HAP-1 (cell line): ENCODE measurements at regions not wholly inside any gene's neighbourhood (a gene's known extent, or its start where the extent isn't known, plus 50 kb on each side); places are given as distances from the start of the nearest gene placed in this dataset.
A peak's percentile ranks its signal among the peaks of the same experiment; 100 is the strongest.

ENCODE experiments used
- DNase-seq, 2 experiments: peaks; one replicate each; pipeline ENCODE4 v3.0.0-alpha.2; 2016 to 2020; ENCODE audit warnings: low spot score in 2 of 2
- H3K27me3 ChIP-seq: fragments of 250-450 bp; sonication (Bioruptor Pico); 2 replicates; pipeline ENCODE4 v1.5.1; 2020; ENCODE audit warnings: low read depth, mild to moderate bottlenecking, moderate library complexity
- H3K36me3 ChIP-seq: fragments of 250-450 bp; sonication (Bioruptor Pico); replicated peaks from 2 replicates; pipeline ENCODE4 v1.5.1; 2020; ENCODE audit warnings: mild to moderate bottlenecking
- H3K4me1 ChIP-seq: fragments of 250-450 bp; sonication (Bioruptor Pico); 2 replicates; pipeline ENCODE4 v1.5.1; 2020; ENCODE audit warnings: mild to moderate bottlenecking
- H3K4me3 ChIP-seq: fragments of 250-450 bp; sonication (Bioruptor Pico); 2 replicates; pipeline ENCODE4 v1.5.1; 2020; ENCODE audit warnings: mild to moderate bottlenecking, moderate library complexity
- H3K9me3 ChIP-seq: fragments of 250-450 bp; sonication (Bioruptor Pico); 2 replicates; pipeline ENCODE4 v1.5.1; 2020; ENCODE audit warnings: mild to moderate bottlenecking, moderate library complexity
- in situ Hi-C: fragments of 300-500 bp; cut with MboI; formaldehyde crosslinking; loops from 3 replicates; pipeline ENCODE4 v1.14.3; 2020; ENCODE audit warnings: low sequenced_read_pairs, inconsistent platforms, mixed read lengths

DNA sequence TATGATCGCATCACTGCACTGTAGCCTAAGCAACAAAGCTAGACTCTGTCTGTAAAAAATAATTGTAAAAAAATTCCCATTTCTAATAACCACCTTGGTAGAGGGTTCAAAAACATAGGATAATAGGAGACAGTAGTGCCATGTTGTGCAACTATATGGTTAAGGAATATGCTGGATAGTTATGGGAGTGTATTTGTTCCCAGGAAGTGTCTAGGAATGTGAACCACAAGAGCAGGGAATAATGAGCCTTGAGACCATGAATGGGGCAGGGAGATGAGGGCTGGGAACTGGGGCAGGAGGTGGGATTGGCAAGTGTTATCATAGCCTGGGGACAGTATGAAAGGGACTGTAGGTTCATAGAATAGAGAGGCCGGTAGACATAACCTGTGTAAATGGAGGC is 50.4 kb downstream of the RUSC2 start:
- Histone ChIP-seq H3K4me1 (no peaks in the 10 kb centered on the region), H3K9me3 (peaks cover 3% of the 10 kb centered on the region; the same call in 1 of the 2 replicates), H3K4me3 (no peak overlapping the region), H3K36me3 (no peaks in the 10 kb centered on the region), H3K27me3 (no peaks in the 10 kb centered on the region)
- DNase-seq = no peak
- in situ Hi-C loops = loop anchor here (25.0 kb wide), 1 partner anchor 103 kb away; no protein-coding TSS in a partner anchor

GRCh38 chr9:35546853-35547252 is 56.9 kb downstream of the RUSC2 start:
- Histone ChIP-seq H3K4me1 (no peaks in the 10 kb centered on the region), H3K27me3 (no peaks in the 10 kb centered on the region), H3K36me3 (no peaks in the 10 kb centered on the region), H3K4me3 (no peak overlapping the region), H3K9me3 (no peaks in the 10 kb centered on the region)
- in situ Hi-C loops = loop anchor here (25.0 kb wide), 1 partner anchor 110 kb away; no protein-coding TSS in a partner anchor
- DNase-seq = no peak

DNA sequence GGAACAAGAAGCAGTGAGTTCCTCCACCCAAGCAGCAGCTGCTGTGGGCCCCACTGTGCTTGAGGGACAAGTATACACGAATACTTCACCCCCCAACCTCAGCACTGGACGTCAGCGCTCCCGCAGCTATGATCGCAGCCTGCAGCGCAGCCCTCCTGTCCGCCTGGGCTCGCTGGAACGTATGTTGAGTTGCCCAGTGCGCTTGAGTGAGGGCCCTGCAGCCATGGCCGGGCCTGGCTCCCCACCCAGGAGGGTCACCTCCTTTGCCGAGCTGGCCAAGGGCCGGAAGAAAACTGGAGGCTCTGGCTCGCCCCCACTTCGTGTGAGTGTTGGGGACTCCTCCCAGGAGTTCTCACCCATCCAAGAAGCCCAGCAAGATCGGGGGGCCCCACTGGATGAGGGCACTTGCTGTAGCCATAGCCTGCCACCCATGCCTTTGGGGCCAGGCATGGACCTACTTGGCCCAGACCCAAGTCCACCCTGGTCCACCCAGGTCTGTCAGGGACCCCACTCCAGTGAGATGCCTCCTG is 57.1 kb upstream of the TESK1 start:
- Histone ChIP-seq H3K4me1 (no peaks in the 10 kb centered on the region), H3K4me3 (no peak overlapping the region), H3K9me3 (no peaks in the 10 kb centered on the region), H3K27me3 (no peaks in the 10 kb centered on the region), H3K36me3 (no peaks in the 10 kb centered on the region)
- DNase-seq = no peak
- in situ Hi-C loops = loop anchor here (25.0 kb wide), 1 partner anchor 111 kb away; no protein-coding TSS in a partner anchor

DNA sequence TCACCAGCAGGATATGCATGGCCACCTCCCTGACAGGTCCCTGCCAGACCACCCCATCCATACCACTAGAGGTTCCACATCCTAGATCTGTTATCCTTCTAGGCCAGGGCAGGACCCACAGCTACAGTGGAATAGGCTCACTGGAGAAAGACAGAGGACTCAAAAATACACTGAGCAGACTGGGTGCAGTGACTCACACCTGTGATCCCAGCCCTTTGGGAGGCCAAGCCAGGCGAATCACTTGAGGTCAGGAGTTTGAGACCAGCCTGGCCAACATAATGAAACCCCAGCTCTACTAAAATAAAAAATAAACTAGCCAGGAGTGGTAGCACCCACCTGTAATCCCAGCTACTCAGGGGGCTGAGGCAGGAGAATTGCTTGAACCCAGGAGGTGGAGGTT is 56.5 kb upstream of the TESK1 start:
- no peaks in the 10 kb centered on the region for H3K4me1 ChIP-seq
- H3K36me3 ChIP-seq = no peaks in the 10 kb centered on the region
- no peak for DNase-seq
- no peak overlapping the region for H3K4me3 ChIP-seq
- in situ Hi-C loops = loop anchor here (25.0 kb wide), 1 partner anchor 111 kb away; no protein-coding TSS in a partner anchor
- no peaks in the 10 kb centered on the region for H3K9me3 ChIP-seq
- no peaks in the 10 kb centered on the region for H3K27me3 ChIP-seq

DNA sequence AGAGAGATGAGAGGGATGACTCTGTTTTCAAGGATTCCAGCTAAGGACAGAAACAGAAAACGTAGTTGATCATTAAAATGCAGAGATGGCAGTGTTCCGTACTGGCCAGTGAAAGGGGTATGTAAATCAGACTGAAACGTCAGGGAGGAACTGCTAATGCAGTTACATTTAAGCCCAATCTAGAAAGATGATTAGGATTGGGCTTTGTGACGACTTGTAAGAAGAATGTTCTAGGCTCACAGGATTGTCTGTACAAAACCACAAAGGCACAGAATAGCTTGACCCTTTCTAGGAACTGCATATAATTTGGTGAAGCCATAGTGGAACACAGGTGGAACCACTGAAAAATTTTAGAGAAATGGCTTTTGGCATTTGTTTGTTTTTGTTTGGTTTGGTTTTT is 55.6 kb upstream of the TESK1 start:
- Histone ChIP-seq H3K4me3 (no peak overlapping the region), H3K4me1 (no peaks in the 10 kb centered on the region; the same call in 1 of the 2 replicates), H3K27me3 (no peaks in the 10 kb centered on the region), H3K9me3 (no peaks in the 10 kb centered on the region), H3K36me3 (no peaks in the 10 kb centered on the region)
- no peak for DNase-seq
- in situ Hi-C loops = loop anchor here (25.0 kb wide), 1 partner anchor 112 kb away; no protein-coding TSS in a partner anchor

GRCh38 chr9:35552376-35552775 is 52.7 kb upstream of the TESK1 start:
- no peaks in the 10 kb centered on the region for H3K9me3 ChIP-seq
- no peaks in the 10 kb centered on the region; the same call in 1 of the 2 replicates for H3K4me1 ChIP-seq
- in situ Hi-C loops = loop anchor here (25.0 kb wide), 1 partner anchor 440 kb away; the partner anchor contains the start of genes ATOSB and STOML2
- H3K36me3 ChIP-seq = peaks cover 4% of the 10 kb centered on the region; the same call in 1 of the 2 replicates
- no peak overlapping the region for H3K4me3 ChIP-seq
- DNase-seq = no peak
- no peaks in the 10 kb centered on the region for H3K27me3 ChIP-seq

DNA sequence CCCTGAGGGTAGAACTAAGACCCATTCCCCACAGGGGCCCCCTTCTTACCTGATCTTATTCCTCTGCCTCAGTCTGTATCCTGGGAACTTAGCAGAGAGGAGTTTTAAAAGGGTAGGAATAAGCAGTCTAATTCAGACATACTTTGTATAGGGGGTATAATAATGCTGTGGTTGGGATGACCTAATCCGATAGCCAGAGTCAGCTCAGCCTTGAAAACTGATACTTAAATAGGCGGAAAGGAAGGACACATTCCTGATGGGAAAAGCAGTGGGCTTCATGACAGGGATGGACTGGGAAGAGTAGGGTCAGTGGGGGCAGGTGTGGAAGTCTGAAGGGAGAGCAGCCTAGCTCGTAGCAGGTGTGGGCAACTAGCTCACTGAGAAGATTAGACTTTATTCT is 52.2 kb upstream of the TESK1 start:
- H3K4me1 ChIP-seq = no peaks in the 10 kb centered on the region; the same call in 1 of the 2 replicates
- H3K36me3 ChIP-seq = peaks cover 4% of the 10 kb centered on the region; the same call in 1 of the 2 replicates
- in situ Hi-C loops = loop anchor here (25.0 kb wide), 1 partner anchor 441 kb away; the partner anchor contains the start of genes ATOSB and STOML2
- DNase-seq = no peak
- H3K27me3 ChIP-seq = no peaks in the 10 kb centered on the region
- no peak overlapping the region for H3K4me3 ChIP-seq
- H3K9me3 ChIP-seq = no peaks in the 10 kb centered on the region

DNA sequence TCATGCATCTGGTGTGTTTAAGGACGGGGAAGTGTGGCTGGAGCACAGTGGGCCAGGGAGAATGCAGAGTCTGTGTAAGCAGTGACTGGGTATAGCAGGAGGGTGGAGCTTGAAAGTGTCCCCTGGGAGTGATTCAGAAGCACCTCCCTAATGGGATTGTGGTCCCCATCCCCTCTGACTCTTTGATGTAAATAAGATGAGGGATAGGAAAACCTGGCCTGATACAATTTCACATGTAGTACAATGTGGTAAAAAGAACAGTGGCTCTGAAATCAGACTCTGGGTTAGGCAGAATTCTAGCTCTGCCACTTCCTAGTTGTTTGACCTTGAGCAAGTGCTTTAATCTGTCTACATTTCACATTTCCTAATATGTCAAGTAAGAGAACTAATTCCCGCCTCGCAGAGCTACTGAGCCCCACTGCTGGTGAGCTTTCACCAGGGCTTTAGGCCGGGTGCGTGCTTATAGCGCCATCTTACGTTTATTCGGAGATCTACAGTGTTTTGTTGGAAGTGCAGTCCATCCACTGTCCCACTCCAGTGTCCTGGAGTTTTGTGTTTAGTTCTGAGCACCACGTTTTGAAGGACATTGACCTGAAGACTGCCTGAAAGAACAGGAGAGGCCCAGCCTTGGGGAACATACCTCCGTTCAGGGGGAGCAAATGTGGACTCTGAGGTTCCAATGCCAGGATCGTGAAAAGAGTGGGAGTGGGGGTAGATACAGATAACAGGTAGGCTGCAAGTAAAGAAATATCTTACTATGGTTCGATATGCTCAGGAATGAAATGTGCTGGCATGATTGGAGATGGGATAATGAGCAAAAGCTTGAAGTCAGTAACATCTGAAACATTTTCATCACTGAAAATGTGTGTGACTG is 51.2 kb upstream of the TESK1 start:
- peak; percentile 61 to 74 for DNase-seq
- Histone ChIP-seq H3K9me3 (no peaks in the 10 kb centered on the region), H3K4me1 (no peaks in the 10 kb centered on the region; the same call in 1 of the 2 replicates), H3K4me3 (no peak overlapping the region), H3K27me3 (no peaks in the 10 kb centered on the region), H3K36me3 (peaks cover 4% of the 10 kb centered on the region; the same call in 1 of the 2 replicates)
- in situ Hi-C loops = loop anchor here (25.0 kb wide), 1 partner anchor 442 kb away; the partner anchor contains the start of genes ATOSB and STOML2

DNA sequence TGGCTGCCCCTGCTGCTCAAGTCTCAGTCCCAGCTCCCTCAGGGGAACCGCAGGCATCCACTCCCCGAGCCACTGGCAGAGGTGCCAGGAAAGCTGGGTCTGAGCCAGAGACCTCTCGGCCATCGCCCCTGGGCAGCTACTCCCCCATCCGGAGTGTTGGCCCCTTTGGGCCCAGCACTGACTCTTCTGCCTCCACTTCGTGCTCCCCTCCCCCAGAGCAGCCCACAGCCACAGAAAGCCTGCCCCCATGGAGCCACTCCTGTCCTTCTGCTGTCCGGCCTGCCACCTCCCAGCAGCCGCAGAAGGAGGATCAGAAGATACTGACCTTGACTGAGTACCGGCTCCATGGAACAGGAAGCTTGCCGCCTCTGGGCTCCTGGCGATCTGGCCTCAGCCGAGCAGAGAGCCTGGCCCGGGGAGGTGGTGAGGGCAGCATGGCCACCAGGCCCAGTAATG is 49.8 kb upstream of the TESK1 start:
- Histone ChIP-seq H3K27me3 (no peaks in the 10 kb centered on the region), H3K36me3 (peaks cover 4% of the 10 kb centered on the region; the same call in 1 of the 2 replicates), H3K9me3 (no peaks in the 10 kb centered on the region), H3K4me3 (no peak overlapping the region), H3K4me1 (no peaks in the 10 kb centered on the region; the same call in 1 of the 2 replicates)
- in situ Hi-C loops = loop anchor here (5.0 to 25.0 kb wide), 2 partner anchors 63 to 443 kb away; partner anchors contain the start of genes ATOSB, RUSC2 and STOML2
- DNase-seq = no peak
